Body of pancreas (tissue), 4 donors: ENCODE measurements at regions not wholly inside any gene's neighbourhood (a gene's known extent, or its start where the extent isn't known, plus 50 kb on each side); places are given as distances from the start of the nearest gene placed in this dataset.

Source experiments
- ATAC-seq: fragments of 150-250 bp; one replicate; pipeline ENCODE4 v1.9.1; 2016
- DNase-seq, 4 donors: peaks; one replicate each; pipeline ENCODE4 v3.0.0-alpha.2; 2019
- H3K27ac ChIP-seq, 4 donors: fragments of 200-600 bp; sonication (generic); 1 replicate in 3 of 4; 2 replicates in 1 of 4; pipeline versions ENCODE4 v1.5.1 to v1.6.1; 2016 to 2019; ENCODE audit warnings: mild to moderate bottlenecking in 1 of 4, mixed read lengths in 1 of 4, moderate library complexity in 1 of 4
- H3K27me3 ChIP-seq, 2 donors: fragments of 200-600 bp; sonication (generic); one replicate each; pipeline ENCODE4 v1.6.0; 2016; ENCODE audit warnings: mild to moderate bottlenecking in 1 of 2
- H3K36me3 ChIP-seq, 2 donors: fragments of 200-600 bp; sonication (generic); replicated peaks in 1 of 2; 2 replicates each; pipeline ENCODE4 v1.5.1; 2016; ENCODE audit warnings: low read depth in 2 of 2; ENCODE audit not compliant: insufficient read depth in 1 of 2
- H3K4me1 ChIP-seq: fragments of 200-600 bp; sonication (generic); one replicate; pipeline ENCODE4 v1.6.0; 2016
- H3K4me3 ChIP-seq, 2 donors: fragments of 200-600 bp; sonication (generic); 1 replicate in 1 of 2; 2 replicates in 1 of 2; pipeline ENCODE4 v1.5.1; 2016 to 2019
- H3K9me3 ChIP-seq, 3 donors: fragments of 200-600 bp; sonication (generic); 1 replicate in 2 of 3; 2 replicates in 1 of 3; pipeline ENCODE4 v1.5.1; 2016
- CTCF ChIP-seq, 7 experiments: fragments of 450-650 bp in 4 of 7; fragments of 200-600 bp in 3 of 7; sonication (generic) in 3 of 7; IDR thresholded peaks; one replicate each; pipeline ENCODE4 v1.5.1; 2016 to 2019; ENCODE audit warnings: antibody characterized with exemption in 7 of 7
- POLR2A ChIP-seq, 3 donors: fragments of 450-650 bp; IDR thresholded peaks; one replicate each; pipeline ENCODE4 v1.6.1; 2016; ENCODE audit warnings: antibody characterized with exemption in 3 of 3, mild to moderate bottlenecking in 2 of 3
- WGBS, 2 donors: methylation state at CpG; one replicate each; pipeline ENCODE4 v1.1.5; 2017; 5-methylcytosine and 5-hydroxymethylcytosine counted together
- intact Hi-C: fragments of 100-400 bp; cut with DNase I; formaldehyde crosslinking; loops from one replicate; pipeline ENCODE4 v1.15.1; 2023

- TF ChIP-seq CTCF (IDR thresholded peaks at IDR 0.05), result no peak
- no peak for DNase-seq
- H3K9me3 ChIP-seq, result no peaks in the 10 kb centered on the region
- H3K4me3 ChIP-seq, result no peak overlapping the region
- H3K27ac ChIP-seq, result no peak overlapping the region
- no peaks in the 10 kb centered on the region for H3K27me3 ChIP-seq
- no peaks in the 10 kb centered on the region for H3K36me3 ChIP-seq
- intact Hi-C loops, result no loop called here
- H3K4me1 ChIP-seq, result no peaks in the 10 kb centered on the region
- WGBS, 2 donors, result 89 to 100% methylated on average over 1 of the region's 1 CpG
- no peak for ATAC-seq
Measured at GRCh38 chr1:182264185-182264584, 127.4 kb downstream of the GLUL start.

GRCh38 chr1:182263706-182264105, 127.9 kb downstream of the GLUL start:
- WGBS, 2 donors, result 13 to 17% methylated on average over 1 of the region's 1 CpG
- Histone ChIP-seq H3K4me3 (no peak overlapping the region), H3K36me3 (no peaks in the 10 kb centered on the region), H3K9me3 (no peaks in the 10 kb centered on the region), H3K27me3 (no peaks in the 10 kb centered on the region), H3K27ac (no peak overlapping the region), H3K4me1 (no peaks in the 10 kb centered on the region)
- DNase-seq, result no peak
- no peak for ATAC-seq
- no peak for TF ChIP-seq POLR2A (IDR thresholded peaks at IDR 0.05)
- no peak for TF ChIP-seq CTCF (IDR thresholded peaks at IDR 0.05)
- intact Hi-C loops, result no loop called here

- Histone ChIP-seq H3K27me3 (no peaks in the 10 kb centered on the region), H3K4me1 (no peaks in the 10 kb centered on the region), H3K9me3 (no peaks in the 10 kb centered on the region), H3K36me3 (no peaks in the 10 kb centered on the region), H3K27ac (no peak overlapping the region), H3K4me3 (no peak overlapping the region)
- intact Hi-C loops, result no loop called here
- WGBS, 2 donors, result 28 to 33% methylated on average over 1 of the region's 1 CpG
- no peak for DNase-seq
- ATAC-seq, result no peak
- TF ChIP-seq CTCF (IDR thresholded peaks at IDR 0.05) (no peak), POLR2A (IDR thresholded peaks at IDR 0.05) (no peak)
Measured at GRCh38 chr1:182262425-182262824, 129.2 kb downstream of the GLUL start.

GRCh38 chr1:182261655-182262054, 129.9 kb downstream of the GLUL start:
- TF ChIP-seq CTCF (IDR thresholded peaks at IDR 0.05), result no peak
- no peak for TF ChIP-seq POLR2A (IDR thresholded peaks at IDR 0.05)
- H3K27me3 ChIP-seq, result no peaks in the 10 kb centered on the region
- H3K9me3 ChIP-seq, result no peaks in the 10 kb centered on the region
- intact Hi-C loops, result no loop called here
- no peak overlapping the region for H3K27ac ChIP-seq
- DNase-seq (no peak), ATAC-seq (no peak)
- 64 to 83% methylated on average over 1 of the region's 1 CpG for WGBS, 2 donors
- no peak overlapping the region for H3K4me3 ChIP-seq
- no peaks in the 10 kb centered on the region for H3K4me1 ChIP-seq
- no peaks in the 10 kb centered on the region for H3K36me3 ChIP-seq

GRCh38 chr1:182260516-182260915, 131.1 kb downstream of the GLUL start:
- WGBS, 2 donors, result 92 to 96% methylated on average over 4 of the region's 4 CpGs
- Histone ChIP-seq H3K4me3 (no peak overlapping the region), H3K27me3 (no peaks in the 10 kb centered on the region), H3K4me1 (no peaks in the 10 kb centered on the region), H3K9me3 (no peaks in the 10 kb centered on the region), H3K36me3 (no peaks in the 10 kb centered on the region), H3K27ac (no peak overlapping the region)
- TF ChIP-seq CTCF (IDR thresholded peaks at IDR 0.05), result no peak
- no peak for TF ChIP-seq POLR2A (IDR thresholded peaks at IDR 0.05)
- ATAC-seq (no peak), DNase-seq (no peak)
- intact Hi-C loops, result no loop called here
